ENCODE measurements at regions not wholly inside any gene's neighbourhood (a gene's known extent, or its start where the extent isn't known, plus 50 kb on each side); places are given as distances from the start of the nearest gene placed in this dataset.
"Not testable (repeated sequence)": the region's sequence is repeated elsewhere in the genome, so short reads cannot be mapped to it uniquely, and the experiment has no call there.

GRCh38 chr6:71745525-71745924 is 140.8 kb upstream of the RIMS1 start:
- Histone ChIP-seq H3K4me3 (ENCODE audit: low read depth, low read length) (no peak overlapping the region), H3K27me3 (ENCODE audit: control insufficient read depth, insufficient read depth, low read length) (no peaks in the 10 kb centered on the region), H3K9me3 (ENCODE audit: control insufficient read depth, insufficient read depth, low read depth, low read length) (no peaks in the 10 kb centered on the region), H3K9ac (ENCODE audit: low read length) (no peak overlapping the region), H3K27ac (ENCODE audit: low read depth, low read length) (no peak overlapping the region), H3K4me1 (ENCODE audit: control insufficient read depth, insufficient read depth, low read length) (peaks cover 9% of the 10 kb centered on the region), H3K36me3 (ENCODE audit: control insufficient read depth, insufficient read depth, low read length) (no peaks in the 10 kb centered on the region)

GRCh38 chr6:71766146-71766760 is 120.1 kb upstream of the RIMS1 start:
- H3K27me3 ChIP-seq (ENCODE audit: control insufficient read depth, insufficient read depth, low read length): no peaks in the 10 kb centered on the region
- no peaks in the 10 kb centered on the region for H3K9me3 ChIP-seq (ENCODE audit: control insufficient read depth, insufficient read depth, low read depth, low read length)
- no peak overlapping the region for H3K9ac ChIP-seq (ENCODE audit: low read length)
- H3K36me3 ChIP-seq (ENCODE audit: control insufficient read depth, insufficient read depth, low read length): no peaks in the 10 kb centered on the region
- no peak overlapping the region for H3K27ac ChIP-seq (ENCODE audit: low read depth, low read length)
- H3K4me3 ChIP-seq (ENCODE audit: low read depth, low read length): no peak overlapping the region
- no peaks in the 10 kb centered on the region for H3K4me1 ChIP-seq (ENCODE audit: control insufficient read depth, insufficient read depth, low read length)

GRCh38 chr6:71766796-71767195 is 119.6 kb upstream of the RIMS1 start:
- Histone ChIP-seq H3K27ac (ENCODE audit: low read depth, low read length) (no peak overlapping the region), H3K9ac (ENCODE audit: low read length) (no peak overlapping the region), H3K4me1 (ENCODE audit: control insufficient read depth, insufficient read depth, low read length) (no peaks in the 10 kb centered on the region), H3K36me3 (ENCODE audit: control insufficient read depth, insufficient read depth, low read length) (no peaks in the 10 kb centered on the region), H3K27me3 (ENCODE audit: control insufficient read depth, insufficient read depth, low read length) (no peaks in the 10 kb centered on the region), H3K9me3 (ENCODE audit: control insufficient read depth, insufficient read depth, low read depth, low read length) (no peaks in the 10 kb centered on the region), H3K4me3 (ENCODE audit: low read depth, low read length) (no peak overlapping the region)

GRCh38 chr6:71768356-71768755 is 118.0 kb upstream of the RIMS1 start:
- no peak overlapping the region for H3K9ac ChIP-seq (ENCODE audit: low read length)
- no peaks in the 10 kb centered on the region for H3K9me3 ChIP-seq (ENCODE audit: control insufficient read depth, insufficient read depth, low read depth, low read length)
- no peak overlapping the region for H3K4me3 ChIP-seq (ENCODE audit: low read depth, low read length)
- H3K36me3 ChIP-seq (ENCODE audit: control insufficient read depth, insufficient read depth, low read length): no peaks in the 10 kb centered on the region
- no peaks in the 10 kb centered on the region for H3K27me3 ChIP-seq (ENCODE audit: control insufficient read depth, insufficient read depth, low read length)
- H3K4me1 ChIP-seq (ENCODE audit: control insufficient read depth, insufficient read depth, low read length): no peaks in the 10 kb centered on the region
- no peak overlapping the region for H3K27ac ChIP-seq (ENCODE audit: low read depth, low read length)

- H3K4me1 ChIP-seq (ENCODE audit: control insufficient read depth, insufficient read depth, low read length): no peaks in the 10 kb centered on the region
- no peaks in the 10 kb centered on the region for H3K27me3 ChIP-seq (ENCODE audit: control insufficient read depth, insufficient read depth, low read length)
- H3K9ac ChIP-seq (ENCODE audit: low read length): no peak overlapping the region
- H3K36me3 ChIP-seq (ENCODE audit: control insufficient read depth, insufficient read depth, low read length): no peaks in the 10 kb centered on the region
- H3K9me3 ChIP-seq (ENCODE audit: control insufficient read depth, insufficient read depth, low read depth, low read length): peaks cover 18% of the 10 kb centered on the region
- H3K4me3 ChIP-seq (ENCODE audit: low read depth, low read length): no peak overlapping the region
- H3K27ac ChIP-seq (ENCODE audit: low read depth, low read length): no peak overlapping the region
These were observed 77.5 kb upstream of the RIMS1 start for GRCh38 chr6:71808865-71809264.

- H3K27ac ChIP-seq (ENCODE audit: low read depth, low read length): no peak overlapping the region
- peaks cover 18% of the 10 kb centered on the region for H3K9me3 ChIP-seq (ENCODE audit: control insufficient read depth, insufficient read depth, low read depth, low read length)
- H3K9ac ChIP-seq (ENCODE audit: low read length): no peak overlapping the region
- no peaks in the 10 kb centered on the region for H3K27me3 ChIP-seq (ENCODE audit: control insufficient read depth, insufficient read depth, low read length)
- no peaks in the 10 kb centered on the region for H3K36me3 ChIP-seq (ENCODE audit: control insufficient read depth, insufficient read depth, low read length)
- no peaks in the 10 kb centered on the region for H3K4me1 ChIP-seq (ENCODE audit: control insufficient read depth, insufficient read depth, low read length)
- no peak overlapping the region for H3K4me3 ChIP-seq (ENCODE audit: low read depth, low read length)
These were observed 75.5 kb upstream of the RIMS1 start for GRCh38 chr6:71810880-71811279.

- Histone ChIP-seq H3K36me3 (ENCODE audit: control insufficient read depth, insufficient read depth, low read length) (no peaks in the 10 kb centered on the region), H3K4me3 (ENCODE audit: low read depth, low read length) (no peak overlapping the region)
These were observed 63.7 kb upstream of the RIMS1 start for GRCh38 chr6:71822625-71823024.

GRCh38 chr6:71832110-71832764 is 54.1 kb upstream of the RIMS1 start:
- not testable (repeated sequence) for H3K9ac ChIP-seq (ENCODE audit: low read length); H3K27ac ChIP-seq (ENCODE audit: low read depth, low read length); H3K4me1 ChIP-seq (ENCODE audit: control insufficient read depth, insufficient read depth, low read length); H3K9me3 ChIP-seq (ENCODE audit: control insufficient read depth, insufficient read depth, low read depth, low read length); H3K4me3 ChIP-seq (ENCODE audit: low read depth, low read length); H3K27me3 ChIP-seq (ENCODE audit: control insufficient read depth, insufficient read depth, low read length); H3K36me3 ChIP-seq (ENCODE audit: control insufficient read depth, insufficient read depth, low read length)

More at GRCh38 chr6:71822625-71823024, 63.7 kb upstream of the RIMS1 start:
- Histone ChIP-seq H3K9ac (ENCODE audit: low read length) (no peak overlapping the region), H3K27ac (ENCODE audit: low read depth, low read length) (no peak overlapping the region), H3K4me1 (ENCODE audit: control insufficient read depth, insufficient read depth, low read length) (no peaks in the 10 kb centered on the region), H3K27me3 (ENCODE audit: control insufficient read depth, insufficient read depth, low read length) (no peaks in the 10 kb centered on the region), H3K9me3 (ENCODE audit: control insufficient read depth, insufficient read depth, low read depth, low read length) (no peaks in the 10 kb centered on the region)
